Neural cell (in vitro differentiated cells): ENCODE measurements at regions not wholly inside any gene's neighbourhood (a gene's known extent, or its start where the extent isn't known, plus 50 kb on each side); places are given as distances from the start of the nearest gene placed in this dataset.

Experiments used
- EP300 ChIP-seq: fragments of 450-650 bp; conservative IDR thresholded peaks from 2 replicates; pipeline ENCODE4 v1.6.1; 2014; ENCODE audit warnings: antibody characterized with exemption, mild to moderate bottlenecking, moderate library complexity; ENCODE audit not compliant: poor library complexity, severe bottlenecking
- EZH2 ChIP-seq: fragments of 200-600, 300-800 bp; shearing (Covaris generic), sonication (generic); IDR thresholded peaks from 2 replicates; pipeline ENCODE4 v1.6.1; 2014; ENCODE audit warnings: antibody characterized with exemption, low read length, borderline replicate concordance, mild to moderate bottlenecking; ENCODE audit not compliant: insufficient read depth, poor library complexity, severe bottlenecking
- MXI1 ChIP-seq: fragments of 450-650 bp; conservative IDR thresholded peaks from 2 replicates; pipeline ENCODE4 v1.6.1; 2014; ENCODE audit warnings: antibody characterized with exemption, mild to moderate bottlenecking; ENCODE audit not compliant: poor library complexity, severe bottlenecking
- POLR2AphosphoS5 ChIP-seq: IDR thresholded peaks from 2 replicates; pipeline ENCODE4 v1.6.1; 2012
- RAD21 ChIP-seq: fragments of 450-650 bp; conservative IDR thresholded peaks from 2 replicates; pipeline ENCODE4 v1.6.1; 2014; ENCODE audit warnings: antibody characterized with exemption, mild to moderate bottlenecking, moderate library complexity
- SMC3 ChIP-seq: fragments of 450-650 bp; conservative IDR thresholded peaks from 2 replicates; pipeline ENCODE4 v1.6.1; 2014; ENCODE audit warnings: antibody characterized with exemption, mild to moderate bottlenecking, moderate library complexity; ENCODE audit not compliant: poor library complexity
- TAF1 ChIP-seq: IDR thresholded peaks from 2 replicates; pipeline ENCODE4 v1.6.1; 2012; ENCODE audit warnings: low read depth
- TF ChIP-seq, protein P1 (sequence below): fragments of 450-650 bp; IDR thresholded peaks from 2 replicates; pipeline ENCODE4 v1.5.1; 2014; ENCODE audit warnings: antibody characterized with exemption, mild to moderate bottlenecking, moderate library complexity; ENCODE audit not compliant: poor library complexity, severe bottlenecking
- TF ChIP-seq, protein P2 (sequence below): IDR thresholded peaks from 2 replicates; pipeline ENCODE4 v1.6.1; 2012; ENCODE audit warnings: borderline replicate concordance

DNA sequence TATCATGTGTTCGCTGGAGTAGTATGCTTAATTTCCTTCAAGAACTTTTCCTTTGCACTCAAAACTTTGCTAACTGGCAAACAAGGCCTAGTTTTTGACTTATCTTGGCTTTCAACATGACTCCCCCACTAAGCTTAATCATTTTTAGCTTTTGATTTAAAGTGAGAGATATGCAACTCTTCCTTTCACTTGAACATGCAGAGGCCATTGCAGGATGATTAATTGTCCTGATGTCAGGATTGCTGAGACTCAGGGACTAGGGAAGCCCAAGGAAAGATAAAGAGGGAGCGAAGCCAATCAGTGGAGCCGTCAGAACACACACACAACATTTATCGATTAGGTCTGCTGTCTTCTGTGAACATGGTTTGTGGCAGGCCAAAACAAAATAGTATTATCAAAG, 491.4 kb downstream of the CBLN4 start:
- TF ChIP-seq, protein P1, sequence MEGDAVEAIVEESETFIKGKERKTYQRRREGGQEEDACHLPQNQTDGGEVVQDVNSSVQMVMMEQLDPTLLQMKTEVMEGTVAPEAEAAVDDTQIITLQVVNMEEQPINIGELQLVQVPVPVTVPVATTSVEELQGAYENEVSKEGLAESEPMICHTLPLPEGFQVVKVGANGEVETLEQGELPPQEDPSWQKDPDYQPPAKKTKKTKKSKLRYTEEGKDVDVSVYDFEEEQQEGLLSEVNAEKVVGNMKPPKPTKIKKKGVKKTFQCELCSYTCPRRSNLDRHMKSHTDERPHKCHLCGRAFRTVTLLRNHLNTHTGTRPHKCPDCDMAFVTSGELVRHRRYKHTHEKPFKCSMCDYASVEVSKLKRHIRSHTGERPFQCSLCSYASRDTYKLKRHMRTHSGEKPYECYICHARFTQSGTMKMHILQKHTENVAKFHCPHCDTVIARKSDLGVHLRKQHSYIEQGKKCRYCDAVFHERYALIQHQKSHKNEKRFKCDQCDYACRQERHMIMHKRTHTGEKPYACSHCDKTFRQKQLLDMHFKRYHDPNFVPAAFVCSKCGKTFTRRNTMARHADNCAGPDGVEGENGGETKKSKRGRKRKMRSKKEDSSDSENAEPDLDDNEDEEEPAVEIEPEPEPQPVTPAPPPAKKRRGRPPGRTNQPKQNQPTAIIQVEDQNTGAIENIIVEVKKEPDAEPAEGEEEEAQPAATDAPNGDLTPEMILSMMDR: no peak
- TF ChIP-seq, protein P2, sequence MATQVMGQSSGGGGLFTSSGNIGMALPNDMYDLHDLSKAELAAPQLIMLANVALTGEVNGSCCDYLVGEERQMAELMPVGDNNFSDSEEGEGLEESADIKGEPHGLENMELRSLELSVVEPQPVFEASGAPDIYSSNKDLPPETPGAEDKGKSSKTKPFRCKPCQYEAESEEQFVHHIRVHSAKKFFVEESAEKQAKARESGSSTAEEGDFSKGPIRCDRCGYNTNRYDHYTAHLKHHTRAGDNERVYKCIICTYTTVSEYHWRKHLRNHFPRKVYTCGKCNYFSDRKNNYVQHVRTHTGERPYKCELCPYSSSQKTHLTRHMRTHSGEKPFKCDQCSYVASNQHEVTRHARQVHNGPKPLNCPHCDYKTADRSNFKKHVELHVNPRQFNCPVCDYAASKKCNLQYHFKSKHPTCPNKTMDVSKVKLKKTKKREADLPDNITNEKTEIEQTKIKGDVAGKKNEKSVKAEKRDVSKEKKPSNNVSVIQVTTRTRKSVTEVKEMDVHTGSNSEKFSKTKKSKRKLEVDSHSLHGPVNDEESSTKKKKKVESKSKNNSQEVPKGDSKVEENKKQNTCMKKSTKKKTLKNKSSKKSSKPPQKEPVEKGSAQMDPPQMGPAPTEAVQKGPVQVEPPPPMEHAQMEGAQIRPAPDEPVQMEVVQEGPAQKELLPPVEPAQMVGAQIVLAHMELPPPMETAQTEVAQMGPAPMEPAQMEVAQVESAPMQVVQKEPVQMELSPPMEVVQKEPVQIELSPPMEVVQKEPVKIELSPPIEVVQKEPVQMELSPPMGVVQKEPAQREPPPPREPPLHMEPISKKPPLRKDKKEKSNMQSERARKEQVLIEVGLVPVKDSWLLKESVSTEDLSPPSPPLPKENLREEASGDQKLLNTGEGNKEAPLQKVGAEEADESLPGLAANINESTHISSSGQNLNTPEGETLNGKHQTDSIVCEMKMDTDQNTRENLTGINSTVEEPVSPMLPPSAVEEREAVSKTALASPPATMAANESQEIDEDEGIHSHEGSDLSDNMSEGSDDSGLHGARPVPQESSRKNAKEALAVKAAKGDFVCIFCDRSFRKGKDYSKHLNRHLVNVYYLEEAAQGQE: no peak
- TF ChIP-seq EZH2: no peak
- no peak for TF ChIP-seq TAF1
- no peak for TF ChIP-seq EP300
- TF ChIP-seq POLR2AphosphoS5: no peak
- TF ChIP-seq RAD21: no peak
- TF ChIP-seq MXI1: no peak
- no peak for TF ChIP-seq SMC3
